ENCODE measurements at regions not wholly inside any gene's neighbourhood (a gene's known extent, or its start where the extent isn't known, plus 50 kb on each side); places are given as distances from the start of the nearest gene placed in this dataset.
A peak's percentile ranks its signal among the peaks of the same experiment; 100 is the strongest.
"Not testable (repeated sequence)": the region's sequence is repeated elsewhere in the genome, so short reads cannot be mapped to it uniquely, and the experiment has no call there.

- no peak for DNase-seq
These were observed 620.2 kb downstream of the EFNB2 start for GRCh38 chr13:105915146-105915850.

GRCh38 chr13:105914291-105915036, 621.0 kb downstream of the EFNB2 start:
- no peak for DNase-seq

GRCh38 chr13:105908586-105908985, 626.9 kb downstream of the EFNB2 start:
- DNase-seq: no peak

- no peak for DNase-seq
These were observed 628.0 kb downstream of the EFNB2 start for GRCh38 chr13:105907319-105908019.

- peak in 1 of 2 donors; percentile 50 for DNase-seq
These were observed 628.7 kb downstream of the EFNB2 start for GRCh38 chr13:105906746-105907145.

GRCh38 chr13:105904034-105904742, 631.3 kb downstream of the EFNB2 start:
- DNase-seq: no peak

- no peak for DNase-seq
These were observed 633.1 kb downstream of the EFNB2 start for GRCh38 chr13:105902396-105902795.

GRCh38 chr13:105897575-105897974, 637.9 kb downstream of the EFNB2 start:
- DNase-seq: no peak

GRCh38 chr13:105894697-105895096, 640.8 kb downstream of the EFNB2 start:
- no peak for DNase-seq

GRCh38 chr13:105890509-105890908, 645.0 kb downstream of the EFNB2 start:
- no peak for DNase-seq

GRCh38 chr13:105878119-105878700, 657.3 kb downstream of the EFNB2 start:
- DNase-seq: no peak

GRCh38 chr13:105874814-105875213, 660.6 kb downstream of the EFNB2 start:
- no peak for DNase-seq

- DNase-seq: no peak
These were observed 663.7 kb downstream of the EFNB2 start for GRCh38 chr13:105871768-105872167.

GRCh38 chr13:105871326-105871725, 664.1 kb downstream of the EFNB2 start:
- no peak for DNase-seq

- DNase-seq: no peak
These were observed 672.1 kb downstream of the EFNB2 start for GRCh38 chr13:105863300-105863920.

- DNase-seq: no peak
These were observed 687.0 kb downstream of the EFNB2 start for GRCh38 chr13:105848494-105848893.

- DNase-seq: no peak
These were observed 687.8 kb downstream of the EFNB2 start for GRCh38 chr13:105847527-105848291.

GRCh38 chr13:105846923-105847322, 688.5 kb downstream of the EFNB2 start:
- no peak for DNase-seq

GRCh38 chr13:105841286-105841685, 694.2 kb downstream of the EFNB2 start:
- no peak for DNase-seq

- no peak for DNase-seq
These were observed 697.2 kb downstream of the EFNB2 start for GRCh38 chr13:105838231-105838630.

GRCh38 chr13:105837295-105837694, 698.2 kb downstream of the EFNB2 start:
- not testable (repeated sequence) for DNase-seq

All from hippocampal formation (tissue), 2 donors.